NCI-H460 (cell line): ENCODE measurements at regions not wholly inside any gene's neighbourhood (a gene's known extent, or its start where the extent isn't known, plus 50 kb on each side); places are given as distances from the start of the nearest gene placed in this dataset.

Source experiments
- DNase-seq: peaks from one replicate; pipeline ENCODE4 v3.0.0-alpha.2; 2016; ENCODE audit warnings: low read depth; ENCODE audit errors: extremely low read depth

- no peak for DNase-seq
Observed at GRCh38 chr2:177028296-177028695, 184.3 kb upstream of the HNRNPA3 start.

GRCh38 chr2:177029075-177029474 is 183.5 kb upstream of the HNRNPA3 start:
- DNase-seq: no peak

- no peak for DNase-seq
Observed at GRCh38 chr2:177029501-177029900, 183.1 kb upstream of the HNRNPA3 start.

- DNase-seq: no peak
Observed at GRCh38 chr2:177029901-177030300, 182.7 kb upstream of the HNRNPA3 start.

GRCh38 chr2:177030451-177031105 is 182.0 kb upstream of the HNRNPA3 start:
- DNase-seq: no peak

- DNase-seq: no peak
Observed at GRCh38 chr2:177031438-177032180, 181.0 kb upstream of the HNRNPA3 start.

- DNase-seq: no peak
Observed at GRCh38 chr2:177036747-177037146, 175.8 kb upstream of the HNRNPA3 start.

- DNase-seq: no peak
Observed at GRCh38 chr2:177037569-177037968, 175.0 kb upstream of the HNRNPA3 start.

- no peak for DNase-seq
Observed at GRCh38 chr2:177038787-177039484, 173.7 kb upstream of the HNRNPA3 start.

- no peak for DNase-seq
Observed at GRCh38 chr2:177042311-177042710, 170.3 kb upstream of the HNRNPA3 start.

GRCh38 chr2:177044671-177045070 is 167.9 kb upstream of the HNRNPA3 start:
- DNase-seq: no peak

GRCh38 chr2:177048981-177049380 is 163.6 kb upstream of the HNRNPA3 start:
- no peak for DNase-seq

- DNase-seq: no peak
Observed at GRCh38 chr2:177051278-177051677, 161.3 kb upstream of the HNRNPA3 start.

GRCh38 chr2:177052471-177052870 is 160.1 kb upstream of the HNRNPA3 start:
- DNase-seq: no peak

GRCh38 chr2:177053038-177053437 is 159.6 kb upstream of the HNRNPA3 start:
- DNase-seq: no peak

GRCh38 chr2:177053716-177054115 is 158.9 kb upstream of the HNRNPA3 start:
- DNase-seq: no peak

GRCh38 chr2:177056481-177056929 is 156.1 kb upstream of the HNRNPA3 start:
- no peak for DNase-seq

- no peak for DNase-seq
Observed at GRCh38 chr2:177058747-177059146, 153.8 kb upstream of the HNRNPA3 start.

GRCh38 chr2:177059293-177059692 is 153.3 kb upstream of the HNRNPA3 start:
- no peak for DNase-seq

- DNase-seq: no peak
Observed at GRCh38 chr2:177063331-177063730, 149.3 kb upstream of the HNRNPA3 start.

- DNase-seq: no peak
Observed at GRCh38 chr2:177064422-177064821, 148.2 kb upstream of the HNRNPA3 start.

- no peak for DNase-seq
Observed at GRCh38 chr2:177068967-177069366, 143.6 kb upstream of the HNRNPA3 start.
